Right lobe of liver (tissue), 6 donors: ENCODE measurements at regions not wholly inside any gene's neighbourhood (a gene's known extent, or its start where the extent isn't known, plus 50 kb on each side); places are given as distances from the start of the nearest gene placed in this dataset.
"Not testable (repeated sequence)": the region's sequence is repeated elsewhere in the genome, so short reads cannot be mapped to it uniquely, and the experiment has no call there.

Experiments
- ATAC-seq, 4 donors: fragments of 200-7000 bp; cut with Tn5 transposase; one replicate each; pipeline ENCODE4 v1.9.1; 2020; ENCODE audit warnings: mild to moderate bottlenecking in 4 of 4, moderate library complexity in 4 of 4
- DNase-seq, 3 donors: peaks; one replicate each; pipeline ENCODE4 v3.0.0-alpha.2; 2020
- H3K27ac ChIP-seq, 3 donors: fragments of 200-600 bp; one replicate each; pipeline ENCODE4 v1.8.0; 2022
- H3K27me3 ChIP-seq, 2 donors: fragments of 200-600 bp; one replicate each; pipeline ENCODE4 v1.8.0; 2022
- H3K36me3 ChIP-seq, 4 donors: fragments of 200-600 bp; sonication (generic) in 1 of 4; one replicate each; pipeline versions ENCODE4 v1.5.1 to v1.8.0; 2017 to 2022; ENCODE audit warnings: control low read depth in 1 of 4
- H3K4me1 ChIP-seq, 4 donors: fragments of 200-600 bp; sonication (generic) in 1 of 4; one replicate each; pipeline versions ENCODE4 v1.5.1 to v1.8.0; 2017 to 2022; ENCODE audit warnings: control low read depth in 1 of 4
- H3K4me3 ChIP-seq, 3 donors: fragments of 200-600 bp; one replicate each; pipeline ENCODE4 v1.8.0; 2022
- H3K9me3 ChIP-seq, 4 donors: fragments of 200-600 bp; sonication (generic) in 1 of 4; one replicate each; pipeline versions ENCODE4 v1.5.1 to v1.8.0; 2017 to 2022; ENCODE audit warnings: control low read depth in 1 of 4
- POLR2A ChIP-seq: fragments of 450-650 bp; IDR thresholded peaks from one replicate; pipeline ENCODE4 v1.6.1; 2017; ENCODE audit warnings: antibody characterized with exemption, mild to moderate bottlenecking
- WGBS: methylation state at CpG from one replicate; pipeline ENCODE4 v1.1.6; 2018; ENCODE audit warnings: low coverage, low lambda C conversion rate; ENCODE audit not compliant: insufficient coverage; ENCODE audit errors: missing lambda C conversion rate; 5-methylcytosine and 5-hydroxymethylcytosine counted together
- intact Hi-C, 2 donors: fragments of 100-400 bp; cut with DNase I; formaldehyde crosslinking; loops; one replicate each; pipeline versions ENCODE4 v1.11.2 to v1.14.1; 2022
- TF ChIP-seq, protein P1 (sequence below), 4 donors: fragments of 200-600 bp in 3 of 4; fragments of 450-650 bp in 1 of 4; IDR thresholded peaks; one replicate each; pipeline versions ENCODE4 v1.5.1 to v1.8.0; 2016 to 2022; ENCODE audit warnings: antibody characterized with exemption in 4 of 4, mild to moderate bottlenecking in 2 of 4
- donor health status: DM: no; HTN: yes; CAD: no.
- donor health status: DM: no; HTN: no; CAD: no.
- donor health status: DM: no; HTN: no; CAD: no.
- donor health status: DM: no; HTN: yes; CAD: no.
- donor health status: DM: no; HTN: yes; CAD: no.

DNA sequence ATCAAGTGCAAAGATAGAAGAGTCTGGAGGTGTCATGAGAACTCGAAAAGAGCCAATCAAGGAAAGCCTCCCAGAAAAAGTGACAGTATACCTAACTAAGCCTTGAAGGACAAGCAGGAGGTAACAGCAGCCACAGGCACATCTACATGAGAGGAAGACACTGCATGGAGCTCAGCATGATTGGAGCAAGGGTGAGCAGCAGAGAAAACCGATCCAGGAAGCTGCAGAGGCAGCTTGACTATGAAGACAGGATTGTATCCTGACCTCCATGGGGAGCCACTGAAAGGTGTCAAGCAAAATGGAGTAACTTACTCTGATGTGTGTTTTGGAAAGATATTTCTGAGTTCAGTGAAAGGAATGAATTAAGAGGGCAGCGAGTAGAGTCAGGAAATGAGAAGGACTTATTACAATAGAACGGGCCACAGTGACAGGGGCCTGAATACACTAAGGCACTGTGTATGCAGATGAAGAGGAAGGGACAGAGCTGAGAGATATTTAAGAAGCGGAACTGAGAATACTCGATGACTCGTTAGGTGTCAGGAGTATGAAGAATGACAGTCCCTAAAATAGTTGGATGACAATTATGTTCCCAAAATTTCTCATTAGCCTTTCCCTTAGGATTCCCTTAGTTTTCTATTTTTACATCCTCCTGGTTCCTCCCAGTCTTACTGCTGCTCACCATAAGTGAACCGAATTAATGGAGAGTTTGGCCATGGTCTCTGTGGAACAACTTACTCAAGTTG lies 139.3 kb upstream of the NFIA start:
- no peaks in the 10 kb centered on the region for H3K36me3 ChIP-seq
- no peak overlapping the region for H3K27ac ChIP-seq
- no peaks in the 10 kb centered on the region for H3K27me3 ChIP-seq
- H3K9me3 ChIP-seq: no peaks in the 10 kb centered on the region
- ATAC-seq (peak in 3 of 4 donors; percentile 43 to 54 (median 48)), DNase-seq (no peak)
- 62% methylated on average over 8 of the region's 8 CpGs for WGBS
- intact Hi-C loops: no loop called here
- H3K4me3 ChIP-seq: no peak overlapping the region
- no peak for TF ChIP-seq POLR2A
- TF ChIP-seq, protein P1, sequence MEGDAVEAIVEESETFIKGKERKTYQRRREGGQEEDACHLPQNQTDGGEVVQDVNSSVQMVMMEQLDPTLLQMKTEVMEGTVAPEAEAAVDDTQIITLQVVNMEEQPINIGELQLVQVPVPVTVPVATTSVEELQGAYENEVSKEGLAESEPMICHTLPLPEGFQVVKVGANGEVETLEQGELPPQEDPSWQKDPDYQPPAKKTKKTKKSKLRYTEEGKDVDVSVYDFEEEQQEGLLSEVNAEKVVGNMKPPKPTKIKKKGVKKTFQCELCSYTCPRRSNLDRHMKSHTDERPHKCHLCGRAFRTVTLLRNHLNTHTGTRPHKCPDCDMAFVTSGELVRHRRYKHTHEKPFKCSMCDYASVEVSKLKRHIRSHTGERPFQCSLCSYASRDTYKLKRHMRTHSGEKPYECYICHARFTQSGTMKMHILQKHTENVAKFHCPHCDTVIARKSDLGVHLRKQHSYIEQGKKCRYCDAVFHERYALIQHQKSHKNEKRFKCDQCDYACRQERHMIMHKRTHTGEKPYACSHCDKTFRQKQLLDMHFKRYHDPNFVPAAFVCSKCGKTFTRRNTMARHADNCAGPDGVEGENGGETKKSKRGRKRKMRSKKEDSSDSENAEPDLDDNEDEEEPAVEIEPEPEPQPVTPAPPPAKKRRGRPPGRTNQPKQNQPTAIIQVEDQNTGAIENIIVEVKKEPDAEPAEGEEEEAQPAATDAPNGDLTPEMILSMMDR (IDR thresholded peaks at IDR 0.05): no peak
- no peaks in the 10 kb centered on the region for H3K4me1 ChIP-seq

DNA sequence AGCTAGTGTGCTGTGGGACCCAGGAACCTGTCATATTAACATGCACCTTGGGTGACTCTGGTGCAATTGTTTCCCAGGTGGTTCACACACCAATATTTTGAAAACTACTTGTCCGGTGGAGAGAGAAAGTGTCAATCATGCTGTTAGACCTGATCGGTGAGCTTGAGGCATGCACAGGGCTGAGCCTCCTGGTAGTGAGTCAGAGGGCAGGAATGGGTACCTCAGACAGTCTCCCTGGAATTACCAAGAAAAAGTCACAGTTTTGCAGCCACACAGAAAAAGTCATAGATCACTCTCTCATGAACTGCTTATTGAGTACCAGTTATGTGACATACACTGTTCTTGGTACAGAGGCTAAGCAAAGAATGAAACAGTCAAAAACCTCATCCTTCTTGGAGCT lies 140.1 kb upstream of the NFIA start:
- Histone ChIP-seq H3K4me3 (no peak overlapping the region), H3K4me1 (no peaks in the 10 kb centered on the region), H3K27me3 (no peaks in the 10 kb centered on the region), H3K36me3 (no peaks in the 10 kb centered on the region), H3K27ac (no peak overlapping the region), H3K9me3 (no peaks in the 10 kb centered on the region)
- WGBS: 49% methylated on average over 2 of the region's 2 CpGs
- DNase-seq (no peak), ATAC-seq (no peak)
- intact Hi-C loops: no loop called here
- TF ChIP-seq, protein P1 (IDR thresholded peaks at IDR 0.05): no peak
- TF ChIP-seq POLR2A: no peak

DNA sequence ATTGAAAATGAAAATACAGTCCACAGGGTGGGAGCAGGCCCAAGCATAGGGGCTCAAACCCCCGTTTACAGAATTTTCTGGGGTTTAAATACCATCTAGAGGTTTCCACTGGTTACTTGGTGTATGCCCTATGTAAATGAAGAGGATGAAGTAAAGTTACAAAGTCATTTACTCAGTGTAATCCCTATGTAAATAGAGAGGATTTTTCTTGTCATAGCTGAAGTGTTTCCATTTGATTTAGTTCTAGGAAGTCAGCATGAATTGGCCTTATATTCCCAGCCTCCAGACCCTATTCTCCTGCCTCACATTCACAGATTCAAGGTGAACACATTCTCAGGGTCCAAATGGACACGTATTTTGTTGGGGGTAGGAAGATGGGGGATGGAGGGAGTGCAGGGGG lies 141.7 kb upstream of the NFIA start:
- intact Hi-C loops, H3K27ac ChIP-seq, H3K36me3 ChIP-seq, H3K4me1 ChIP-seq, H3K27me3 ChIP-seq, DNase-seq, H3K4me3 ChIP-seq, H3K9me3 ChIP-seq, ATAC-seq: not testable (repeated sequence)
- WGBS: 29% methylated on average over 2 of the region's 2 CpGs

DNA sequence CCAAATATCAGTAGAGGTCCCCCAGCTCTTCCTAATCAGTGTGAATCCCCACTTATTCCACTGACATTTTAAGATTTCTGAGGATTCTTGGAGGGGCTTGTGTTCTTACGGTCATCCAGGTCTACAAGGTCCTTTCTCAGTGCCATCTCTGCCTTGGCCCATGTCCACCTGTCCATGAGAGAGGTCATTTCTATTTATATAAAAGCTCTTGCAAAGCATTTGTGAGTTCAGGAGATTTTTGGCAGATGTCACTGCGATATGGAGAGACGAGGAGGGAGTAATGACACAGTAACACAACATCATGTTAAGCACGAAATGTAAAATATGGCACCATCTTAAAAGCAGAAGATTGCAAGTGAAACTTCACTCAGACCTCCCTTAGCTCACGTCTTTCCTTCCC lies 144.6 kb upstream of the NFIA start:
- Histone ChIP-seq H3K9me3 (no peaks in the 10 kb centered on the region), H3K27me3 (no peaks in the 10 kb centered on the region), H3K4me3 (no peak overlapping the region), H3K4me1 (no peaks in the 10 kb centered on the region), H3K27ac (no peak overlapping the region), H3K36me3 (no peaks in the 10 kb centered on the region)
- TF ChIP-seq POLR2A: no peak
- TF ChIP-seq, protein P1 (IDR thresholded peaks at IDR 0.05): no peak
- ATAC-seq: peak in 1 of 4 donors; percentile 39
- DNase-seq: no peak
- intact Hi-C loops: no loop called here
- WGBS: 36% methylated on average over 5 of the region's 5 CpGs

DNA sequence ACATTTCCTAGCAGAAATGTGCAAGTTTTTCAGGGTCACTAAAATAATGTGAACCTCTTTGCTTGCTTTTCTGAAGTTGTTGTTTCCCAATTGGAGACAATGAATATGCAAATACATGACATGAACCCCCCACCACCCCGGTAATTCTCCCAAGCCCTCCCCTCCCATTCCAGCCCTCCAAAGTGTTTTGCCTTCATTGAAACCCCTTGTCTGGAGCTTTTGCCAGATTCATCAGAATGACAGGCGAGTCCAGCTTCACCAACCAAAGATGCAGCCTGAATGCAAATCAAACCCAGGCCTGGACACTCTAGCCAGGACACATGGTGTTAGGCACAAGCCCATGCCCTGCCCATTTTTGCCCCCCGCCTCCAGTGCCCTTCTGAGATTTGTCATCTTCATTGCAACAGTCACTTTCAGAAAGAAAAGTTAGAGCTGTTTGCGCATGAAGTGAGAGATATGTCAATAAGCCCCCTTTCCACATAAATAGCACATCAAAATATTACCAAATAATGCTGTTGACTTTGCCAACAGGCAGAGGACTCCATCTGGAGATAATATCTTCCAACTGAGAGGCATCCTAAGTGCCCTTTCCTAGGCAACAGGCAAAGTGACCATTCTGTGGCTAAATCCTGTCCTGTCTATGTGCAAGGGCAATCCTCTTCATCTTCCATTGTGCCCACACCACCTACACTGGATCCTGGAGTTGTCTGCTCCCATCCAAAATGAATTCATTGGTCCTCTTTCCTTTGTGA lies 145.6 kb upstream of the NFIA start:
- Histone ChIP-seq H3K9me3 (no peaks in the 10 kb centered on the region), H3K27ac (no peak overlapping the region), H3K4me1 (no peaks in the 10 kb centered on the region), H3K4me3 (no peak overlapping the region), H3K36me3 (no peaks in the 10 kb centered on the region), H3K27me3 (no peaks in the 10 kb centered on the region)
- ATAC-seq (no peak), DNase-seq (no peak)
- TF ChIP-seq POLR2A: no peak
- TF ChIP-seq, protein P1 (IDR thresholded peaks at IDR 0.05): no peak
- intact Hi-C loops: no loop called here
- WGBS: 84% methylated on average over 4 of the region's 4 CpGs
